ENCODE measurements at regions not wholly inside any gene's neighbourhood (a gene's known extent, or its start where the extent isn't known, plus 50 kb on each side); places are given as distances from the start of the nearest gene placed in this dataset.

- TF ChIP-seq, protein P1, sequence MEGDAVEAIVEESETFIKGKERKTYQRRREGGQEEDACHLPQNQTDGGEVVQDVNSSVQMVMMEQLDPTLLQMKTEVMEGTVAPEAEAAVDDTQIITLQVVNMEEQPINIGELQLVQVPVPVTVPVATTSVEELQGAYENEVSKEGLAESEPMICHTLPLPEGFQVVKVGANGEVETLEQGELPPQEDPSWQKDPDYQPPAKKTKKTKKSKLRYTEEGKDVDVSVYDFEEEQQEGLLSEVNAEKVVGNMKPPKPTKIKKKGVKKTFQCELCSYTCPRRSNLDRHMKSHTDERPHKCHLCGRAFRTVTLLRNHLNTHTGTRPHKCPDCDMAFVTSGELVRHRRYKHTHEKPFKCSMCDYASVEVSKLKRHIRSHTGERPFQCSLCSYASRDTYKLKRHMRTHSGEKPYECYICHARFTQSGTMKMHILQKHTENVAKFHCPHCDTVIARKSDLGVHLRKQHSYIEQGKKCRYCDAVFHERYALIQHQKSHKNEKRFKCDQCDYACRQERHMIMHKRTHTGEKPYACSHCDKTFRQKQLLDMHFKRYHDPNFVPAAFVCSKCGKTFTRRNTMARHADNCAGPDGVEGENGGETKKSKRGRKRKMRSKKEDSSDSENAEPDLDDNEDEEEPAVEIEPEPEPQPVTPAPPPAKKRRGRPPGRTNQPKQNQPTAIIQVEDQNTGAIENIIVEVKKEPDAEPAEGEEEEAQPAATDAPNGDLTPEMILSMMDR (IDR thresholded peaks at IDR 0.05): no peak
- TF ChIP-seq POLR2A (IDR thresholded peaks at IDR 0.05): no peak
- no peak for DNase-seq
- WGBS, 2 donors: 84 to 88% methylated on average over 3 to 4 of the region's 6 CpGs
- no peak overlapping the region for H3K4me3 ChIP-seq
- no peaks in the 10 kb centered on the region for H3K9me3 ChIP-seq
- no peaks in the 10 kb centered on the region for H3K36me3 ChIP-seq
- peaks cover 0 to 24% (median 2%) of the 10 kb centered on the region in 3 donors for H3K4me1 ChIP-seq
- H3K27me3 ChIP-seq: no peaks in the 10 kb centered on the region
- intact Hi-C loops (cut with DNase I): no loop called here
- no peak overlapping the region for H3K27ac ChIP-seq
Measured at GRCh38 chr1:68372487-68372886, 77.3 kb downstream of the RPE65 start.

GRCh38 chr1:68370101-68370915 is 79.4 kb downstream of the RPE65 start:
- 18 to 22% methylated on average over 1 of the region's 1 CpG for WGBS, 2 donors
- DNase-seq: no peak
- TF ChIP-seq POLR2A (IDR thresholded peaks at IDR 0.05): no peak
- TF ChIP-seq, protein P1 (IDR thresholded peaks at IDR 0.05): no peak
- H3K27ac ChIP-seq: no peak overlapping the region
- peaks cover 0 to 11% (median 0%) of the 10 kb centered on the region in 3 donors for H3K4me1 ChIP-seq
- H3K4me3 ChIP-seq: no peak overlapping the region
- H3K36me3 ChIP-seq: no peaks in the 10 kb centered on the region
- no peaks in the 10 kb centered on the region for H3K27me3 ChIP-seq
- intact Hi-C loops (cut with DNase I): no loop called here
- H3K9me3 ChIP-seq: no peaks in the 10 kb centered on the region

GRCh38 chr1:68366572-68366971 is 83.2 kb downstream of the RPE65 start:
- H3K9me3 ChIP-seq: no peaks in the 10 kb centered on the region
- TF ChIP-seq POLR2A (IDR thresholded peaks at IDR 0.05): no peak
- TF ChIP-seq, protein P1 (IDR thresholded peaks at IDR 0.05): no peak
- no peak overlapping the region for H3K27ac ChIP-seq
- no peaks in the 10 kb centered on the region for H3K36me3 ChIP-seq
- peaks cover 0 to 11% (median 0%) of the 10 kb centered on the region in 3 donors for H3K4me1 ChIP-seq
- 87% methylated on average over 5 of the region's 5 CpGs for WGBS, 2 donors
- H3K4me3 ChIP-seq: no peak overlapping the region
- DNase-seq: no peak
- intact Hi-C loops (cut with DNase I): no loop called here
- H3K27me3 ChIP-seq: no peaks in the 10 kb centered on the region

DNA sequence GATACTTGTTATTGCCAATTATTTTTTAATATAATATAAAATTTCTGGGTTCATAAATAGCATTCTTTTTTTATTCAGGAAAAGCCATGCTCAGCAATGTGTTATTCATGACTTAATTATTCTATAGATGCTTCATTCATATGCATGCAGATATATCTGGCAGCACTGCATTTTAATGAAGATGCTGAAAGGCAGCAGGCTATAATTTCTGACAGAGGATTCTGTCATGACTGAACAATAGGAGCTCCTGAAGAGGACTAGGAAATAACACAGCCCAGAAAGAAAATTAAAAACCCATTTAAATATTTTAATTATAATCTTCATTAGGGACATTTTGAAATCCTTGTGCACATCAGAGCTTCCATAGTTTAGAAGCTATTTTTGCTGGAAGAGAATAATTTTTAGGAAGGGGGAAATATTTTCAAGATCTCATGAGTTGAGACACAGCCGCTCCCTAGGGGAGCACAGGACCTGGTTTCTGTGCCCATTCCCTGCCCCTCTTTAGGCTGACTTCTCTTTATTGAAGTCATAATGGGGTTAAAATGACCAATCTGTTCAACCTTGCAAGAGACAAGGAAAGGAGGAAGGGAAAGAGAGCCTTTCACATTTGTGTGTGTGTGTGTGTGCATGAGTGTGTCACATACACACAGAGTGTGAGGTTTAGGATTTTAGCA is 83.9 kb downstream of the RPE65 start:
- Histone ChIP-seq H3K9me3 (no peaks in the 10 kb centered on the region), H3K4me1 (peaks cover 0 to 11% (median 0%) of the 10 kb centered on the region in 3 donors), H3K27me3 (no peaks in the 10 kb centered on the region), H3K27ac (no peak overlapping the region), H3K4me3 (no peak overlapping the region), H3K36me3 (no peaks in the 10 kb centered on the region)
- WGBS, 2 donors: 95 to 100% methylated on average over 1 of the region's 1 CpG
- intact Hi-C loops (cut with DNase I): no loop called here
- no peak for DNase-seq
- TF ChIP-seq, protein P1 (IDR thresholded peaks at IDR 0.05): no peak
- no peak for TF ChIP-seq POLR2A (IDR thresholded peaks at IDR 0.05)

DNA sequence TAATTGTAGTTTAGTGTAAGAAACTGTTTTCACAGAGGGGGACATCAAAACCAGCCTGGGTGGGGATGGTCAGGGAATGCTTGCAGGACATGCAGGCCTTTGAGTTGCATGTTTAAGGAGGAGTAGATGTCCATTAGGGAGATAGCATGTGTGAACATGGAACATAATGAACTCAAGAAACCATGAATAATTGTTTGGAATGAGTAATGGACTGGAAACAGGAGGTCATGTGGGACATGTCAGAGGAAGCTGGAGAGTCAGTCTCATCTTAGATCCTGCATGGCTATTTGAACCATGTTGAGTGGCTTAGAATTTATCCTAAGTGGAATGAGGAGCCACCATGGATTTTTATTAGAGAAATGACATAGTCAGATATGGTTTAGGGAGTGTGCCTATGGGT is 86.4 kb downstream of the RPE65 start:
- intact Hi-C loops (cut with DNase I): no loop called here
- no peak for DNase-seq
- H3K36me3 ChIP-seq: no peaks in the 10 kb centered on the region
- H3K4me3 ChIP-seq: no peak overlapping the region
- TF ChIP-seq, protein P1 (IDR thresholded peaks at IDR 0.05): no peak
- no peak for TF ChIP-seq POLR2A (IDR thresholded peaks at IDR 0.05)
- peaks cover 0 to 8% (median 8%) of the 10 kb centered on the region in 3 donors for H3K4me1 ChIP-seq
- H3K9me3 ChIP-seq: no peaks in the 10 kb centered on the region
- no peaks in the 10 kb centered on the region for H3K27me3 ChIP-seq
- no peak overlapping the region for H3K27ac ChIP-seq
